Aorta (tissue), 5 donors: ENCODE measurements at regions not wholly inside any gene's neighbourhood (a gene's known extent, or its start where the extent isn't known, plus 50 kb on each side); places are given as distances from the start of the nearest gene placed in this dataset.

Experiments
- ATAC-seq: fragments of 200-7000 bp; cut with Tn5 transposase; one replicate; pipeline ENCODE4 v1.9.1; 2022; ENCODE audit warnings: moderate library complexity; ENCODE audit not compliant: low FRiP score
- DNase-seq, 2 donors: peaks; one replicate each; pipeline ENCODE4 v3.0.0-alpha.2; 2020
- H3K27ac ChIP-seq, 2 donors: one replicate each; pipeline ENCODE4 v1.5.1; 2013; ENCODE audit warnings: low read length in 2 of 2, mild to moderate bottlenecking in 2 of 2, moderate library complexity in 2 of 2, control low read depth in 1 of 2, inconsistent platforms in 1 of 2, low read depth in 1 of 2
- H3K27me3 ChIP-seq, 2 donors: one replicate each; pipeline ENCODE4 v1.6.1; 2013; ENCODE audit warnings: control low read depth in 1 of 2, low read length in 1 of 2, mild to moderate bottlenecking in 1 of 2, moderate library complexity in 1 of 2; ENCODE audit not compliant: insufficient read depth in 2 of 2, control insufficient read depth in 1 of 2
- H3K36me3 ChIP-seq, 2 donors: one replicate each; pipeline ENCODE4 v1.6.1; 2013; ENCODE audit warnings: control low read depth in 1 of 2, low read length in 1 of 2, mild to moderate bottlenecking in 1 of 2; ENCODE audit not compliant: insufficient read depth in 2 of 2, control insufficient read depth in 1 of 2
- H3K4me1 ChIP-seq, 2 donors: one replicate each; pipeline ENCODE4 v1.6.1; 2013; ENCODE audit warnings: low read length in 2 of 2, control low read depth in 1 of 2, mild to moderate bottlenecking in 1 of 2, moderate library complexity in 1 of 2; ENCODE audit not compliant: insufficient read depth in 2 of 2, control insufficient read depth in 1 of 2
- H3K4me3 ChIP-seq, 2 donors: one replicate each; pipeline ENCODE4 v1.5.1; 2013; ENCODE audit warnings: low read length in 2 of 2, control low read depth in 1 of 2, mild to moderate bottlenecking in 1 of 2
- H3K9me3 ChIP-seq: one replicate; pipeline ENCODE4 v1.6.1; 2013; ENCODE audit warnings: mild to moderate bottlenecking, low read length; ENCODE audit not compliant: control insufficient read depth
- WGBS, 2 donors: extraction: QIAGEN DNeasy Blood & Tissue Kit; methylation state at CpG; one replicate each; pipeline ENCODE4 v1.1.7; 2013; 5-methylcytosine and 5-hydroxymethylcytosine counted together
- intact Hi-C, 2 donors: fragments of 100-400 bp; cut with DNase I; formaldehyde crosslinking; loops; one replicate each; pipeline versions ENCODE4 v1.14.2 to v1.15.0; 2022
- donor health status: healthy with polysubstance abuse.
- donor health status: Bipolar disorder and iron deficiency.
- donor health status: DM: no; HTN: no; CAD: no.
- donor health status: DM: no; HTN: no; CAD: no.
- donor health status: DM: yes; HTN: yes; CAD: no.

GRCh38 chr16:85360323-85361277 is 248.3 kb upstream of the CIBAR2 start:
- H3K4me3 ChIP-seq: no peak overlapping the region
- H3K36me3 ChIP-seq: no peaks in the 10 kb centered on the region
- intact Hi-C loops: no loop called here
- 81 to 87% methylated on average over 38 of the region's 38 CpGs for WGBS, 2 donors
- no peak for ATAC-seq
- H3K27ac ChIP-seq: no peak overlapping the region
- DNase-seq: no peak
- H3K9me3 ChIP-seq: no peaks in the 10 kb centered on the region
- no peaks in the 10 kb centered on the region for H3K27me3 ChIP-seq
- H3K4me1 ChIP-seq: no peaks in the 10 kb centered on the region

GRCh38 chr16:85361441-85362118 is 249.3 kb upstream of the CIBAR2 start:
- Histone ChIP-seq H3K36me3 (no peaks in the 10 kb centered on the region), H3K4me1 (no peaks in the 10 kb centered on the region), H3K4me3 (no peak overlapping the region), H3K27me3 (no peaks in the 10 kb centered on the region), H3K27ac (no peak overlapping the region), H3K9me3 (no peaks in the 10 kb centered on the region)
- peak; percentile 30 for ATAC-seq
- no peak for DNase-seq
- 89 to 91% methylated on average over 22 to 23 of the region's 23 CpGs for WGBS, 2 donors
- intact Hi-C loops: no loop called here

- ATAC-seq (no peak), DNase-seq (no peak)
- Histone ChIP-seq H3K27ac (no peak overlapping the region), H3K4me1 (no peaks in the 10 kb centered on the region), H3K36me3 (no peaks in the 10 kb centered on the region), H3K9me3 (no peaks in the 10 kb centered on the region), H3K27me3 (no peaks in the 10 kb centered on the region), H3K4me3 (no peak overlapping the region)
- WGBS, 2 donors: 95 to 98% methylated on average over 6 of the region's 6 CpGs
- intact Hi-C loops: no loop called here
These were observed 250.2 kb upstream of the CIBAR2 start for GRCh38 chr16:85362443-85362842.

- Histone ChIP-seq H3K4me3 (no peak overlapping the region), H3K27me3 (no peaks in the 10 kb centered on the region), H3K36me3 (no peaks in the 10 kb centered on the region), H3K27ac (no peak overlapping the region), H3K9me3 (no peaks in the 10 kb centered on the region), H3K4me1 (no peaks in the 10 kb centered on the region)
- ATAC-seq (no peak), DNase-seq (no peak)
- WGBS, 2 donors: 94 to 96% methylated on average over 4 to 5 of the region's 5 CpGs
- intact Hi-C loops: no loop called here
These were observed 249.7 kb upstream of the GSE1 start for GRCh38 chr16:85363427-85363826.

GRCh38 chr16:85363881-85364280 is 249.2 kb upstream of the GSE1 start:
- no peak for DNase-seq
- Histone ChIP-seq H3K4me1 (no peaks in the 10 kb centered on the region), H3K27ac (no peak overlapping the region), H3K27me3 (no peaks in the 10 kb centered on the region), H3K36me3 (no peaks in the 10 kb centered on the region), H3K4me3 (no peak overlapping the region), H3K9me3 (no peaks in the 10 kb centered on the region)
- intact Hi-C loops: no loop called here
- 91 to 96% methylated on average over 10 of the region's 10 CpGs for WGBS, 2 donors
- no peak for ATAC-seq

GRCh38 chr16:85364323-85365040 is 248.6 kb upstream of the GSE1 start:
- ATAC-seq: no peak

GRCh38 chr16:85365120-85365519 is 248.0 kb upstream of the GSE1 start:
- no peak for DNase-seq
- no peak for ATAC-seq
- Histone ChIP-seq H3K4me3 (no peak overlapping the region), H3K27ac (no peak overlapping the region), H3K36me3 (no peaks in the 10 kb centered on the region), H3K9me3 (no peaks in the 10 kb centered on the region), H3K27me3 (no peaks in the 10 kb centered on the region), H3K4me1 (no peaks in the 10 kb centered on the region)
- 93 to 95% methylated on average over 11 of the region's 11 CpGs for WGBS, 2 donors
- intact Hi-C loops: no loop called here

More at GRCh38 chr16:85364323-85365040, 248.6 kb upstream of the GSE1 start:
- H3K36me3 ChIP-seq: no peaks in the 10 kb centered on the region
- H3K27me3 ChIP-seq: no peaks in the 10 kb centered on the region
- DNase-seq: no peak
- H3K9me3 ChIP-seq: no peaks in the 10 kb centered on the region
- WGBS, 2 donors: 91 to 96% methylated on average over 21 of the region's 21 CpGs
- H3K4me3 ChIP-seq: no peak overlapping the region
- no peak overlapping the region for H3K27ac ChIP-seq
- H3K4me1 ChIP-seq: no peaks in the 10 kb centered on the region
- intact Hi-C loops: no loop called here

- H3K27me3 ChIP-seq: no peaks in the 10 kb centered on the region
- no peak overlapping the region for H3K4me3 ChIP-seq
- no peak overlapping the region for H3K27ac ChIP-seq
- DNase-seq (no peak), ATAC-seq (no peak)
- intact Hi-C loops: no loop called here
- H3K4me1 ChIP-seq: no peaks in the 10 kb centered on the region
- no peaks in the 10 kb centered on the region for H3K36me3 ChIP-seq
- WGBS, 2 donors: 23 to 29% methylated on average over 20 to 22 of the region's 22 CpGs
- H3K9me3 ChIP-seq: no peaks in the 10 kb centered on the region
These were observed 246.9 kb upstream of the GSE1 start for GRCh38 chr16:85366031-85366763.
